GM12878 (cell line): ENCODE measurements at regions not wholly inside any gene's neighbourhood (a gene's known extent, or its start where the extent isn't known, plus 50 kb on each side); places are given as distances from the start of the nearest gene placed in this dataset.

Experiments used
- ATAC-seq: fragments of 200-7000 bp; cut with Tn5 transposase; 3 replicates; pipeline ENCODE4 v1.9.1; 2020; ENCODE audit warnings: mild to moderate bottlenecking, moderate library complexity
- BruUV-seq: library from RNA; stranded (reverse); fragments of 400-500 nt; replicated peaks from 2 replicates; lab custom pipeline; 2021; lab: Mats Ljungman, UMichigan
- CTCF ChIA-PET: fragments of 300-600 bp; sonication (Branson Sonifier 250); formaldehyde crosslinking; extraction: SDS; loops from one replicate; lab custom pipeline; 2021; ENCODE audit warnings: inconsistent platforms; lab: Yijun Ruan, JAX
- POLR2A ChIA-PET: fragments of 350-600 bp; formaldehyde crosslinking; extraction: SDS; loops from one replicate; lab custom pipeline; 2021; ENCODE audit warnings: inconsistent platforms; lab: Charles Lee
- RAD21 ChIA-PET: fragments of 300-600 bp; sonication (Branson Sonifier 250); formaldehyde crosslinking; loops from one replicate; lab custom pipeline; 2023; ENCODE audit warnings: antibody characterized with exemption; ENCODE audit not compliant: unreplicated experiment; lab: Charles Lee
- SMC1A ChIA-PET: fragments of 300-600 bp; sonication (Branson Sonifier 250); formaldehyde crosslinking; loops from one replicate; lab custom pipeline; 2023; ENCODE audit not compliant: unreplicated experiment, uncharacterized antibody; lab: Charles Lee
- DNase-seq: peaks from one replicate; pipeline ENCODE4 v3.0.0-alpha.2; 2011; ENCODE audit warnings: low read depth, low spot score
- FAIRE-seq: peaks from 3 replicates; lab custom pipeline; 2011; peaks lifted over from hg19 to GRCh38; lab: Jason Lieb, UNC
- H2AFZ ChIP-seq: 2 replicates; pipeline ENCODE4 v1.6.0; 2011; ENCODE audit warnings: low read depth, low read length, control low read depth; ENCODE audit not compliant: control insufficient read depth
- H3K27ac ChIP-seq: 2 replicates; pipeline ENCODE4 v1.5.1; 2011; ENCODE audit warnings: control low read depth; ENCODE audit not compliant: control insufficient read depth, insufficient read depth
- H3K27me3 ChIP-seq, 2 experiments: replicated peaks in 1 of 2; 2 replicates each; pipeline versions ENCODE4 v1.6.0 to v1.6.1; 2011; ENCODE audit warnings: low read length in 1 of 2; ENCODE audit not compliant: control insufficient read depth in 2 of 2, insufficient read depth in 2 of 2
- H3K36me3 ChIP-seq, 2 experiments: 2 replicates each; pipeline ENCODE4 v1.5.1; 2011; ENCODE audit warnings: low read length in 1 of 2; ENCODE audit not compliant: control insufficient read depth in 2 of 2, insufficient read depth in 2 of 2
- H3K4me1 ChIP-seq: 2 replicates; pipeline ENCODE4 v1.6.1; 2011; ENCODE audit warnings: mild to moderate bottlenecking, low read length, moderate library complexity, mixed read lengths; ENCODE audit not compliant: control insufficient read depth, insufficient read depth
- H3K4me2 ChIP-seq: 2 replicates; pipeline ENCODE4 v1.6.0; 2011; ENCODE audit warnings: control low read depth; ENCODE audit not compliant: control insufficient read depth, insufficient read depth
- H3K4me3 ChIP-seq: fragments of 200-600 bp; sonication (generic); 2 replicates; pipeline ENCODE4 v1.5.1; 2016
- H3K79me2 ChIP-seq: 2 replicates; pipeline ENCODE4 v1.6.0; 2011; ENCODE audit warnings: low read length; ENCODE audit not compliant: control insufficient read depth, insufficient read depth
- H3K9ac ChIP-seq: 2 replicates; pipeline ENCODE4 v1.8.0; 2011; ENCODE audit warnings: low read length, control low read depth, mixed read lengths; ENCODE audit not compliant: control insufficient read depth, insufficient read depth
- H3K9me3 ChIP-seq: replicated peaks from 3 replicates; pipeline ENCODE4 v1.5.1; 2011; ENCODE audit warnings: mild to moderate bottlenecking, low read length; ENCODE audit not compliant: control insufficient read depth, insufficient read depth
- H4K20me1 ChIP-seq: 2 replicates; pipeline ENCODE4 v1.6.0; 2011; ENCODE audit not compliant: control insufficient read depth, insufficient read depth
- BHLHE40 ChIP-seq, 2 experiments: fragments of 450-650 bp in 1 of 2; IDR thresholded peaks; 2 replicates each; pipeline ENCODE4 v1.6.1; 2011 to 2017; ENCODE audit warnings: low read depth in 2 of 2, borderline replicate concordance in 1 of 2, improper control_type of control experiment in 1 of 2, low read length in 1 of 2, mild to moderate bottlenecking in 1 of 2
- CHD1 ChIP-seq: IDR thresholded peaks from 2 replicates; pipeline ENCODE4 v1.6.1; 2012; ENCODE audit warnings: low read depth, low read length, improper control_type of control experiment
- CREM ChIP-seq: IDR thresholded peaks from 2 replicates; pipeline ENCODE4 v1.6.1; 2014; ENCODE audit warnings: antibody characterized with exemption, low read depth
- EED ChIP-seq: sonication (generic); IDR thresholded peaks from 2 replicates; pipeline ENCODE4 v1.6.1; 2016; ENCODE audit warnings: antibody characterized with exemption, low read depth
- ESRRA ChIP-seq: IDR thresholded peaks from 2 replicates; pipeline ENCODE4 v1.6.1; 2012; ENCODE audit warnings: mild to moderate bottlenecking, low read length, improper control_type of control experiment
- IKZF1 ChIP-seq: fragments of 450-650 bp; conservative IDR thresholded peaks from 2 replicates; pipeline ENCODE4 v1.6.1; 2017; ENCODE audit warnings: antibody characterized with exemption, mild to moderate bottlenecking
- JUNB ChIP-seq: IDR thresholded peaks from 2 replicates; pipeline ENCODE4 v1.6.1; 2016; ENCODE audit warnings: antibody characterized with exemption, mild to moderate bottlenecking
- MLLT1 ChIP-seq: fragments of 450-650 bp; IDR thresholded peaks from 2 replicates; pipeline ENCODE4 v1.6.1; 2016; ENCODE audit warnings: mild to moderate bottlenecking
- NRF1 ChIP-seq: conservative IDR thresholded peaks from 2 replicates; pipeline ENCODE4 v1.6.1; 2011; ENCODE audit warnings: mild to moderate bottlenecking, low read depth, low read length, improper control_type of control experiment
- ZBED1 ChIP-seq: IDR thresholded peaks from 2 replicates; pipeline ENCODE4 v1.6.1; 2016; ENCODE audit warnings: borderline replicate concordance
- ZNF622 ChIP-seq: fragments of 450-650 bp; IDR thresholded peaks from 2 replicates; pipeline ENCODE4 v1.6.1; 2017; ENCODE audit warnings: mild to moderate bottlenecking, inconsistent platforms
- WGBS: methylation state at CpG from one replicate; pipeline ENCODE4 v1.1.6; 2016; ENCODE audit warnings: low lambda C conversion rate; ENCODE audit not compliant: insufficient replicate concordance, insufficient coverage; ENCODE audit errors: missing lambda C conversion rate; 5-methylcytosine and 5-hydroxymethylcytosine counted together
- in situ Hi-C: fragments of 300-500 bp; cut with MboI; formaldehyde crosslinking; loops from 9 replicates; pipeline ENCODE4 v1.14.3; 2018; ENCODE audit warnings: mixed read lengths
- intact Hi-C: fragments of 100-400 bp; cut with micrococcal nuclease; formaldehyde crosslinking; loops from one replicate; pipeline ENCODE4 v1.14.2; 2022; ENCODE audit not compliant: unreplicated experiment
- TF ChIP-seq, protein P1 (sequence below): fragments of 450-650 bp; formaldehyde crosslinking; IDR thresholded peaks from 2 replicates; pipeline ENCODE4 v1.4.0; 2022; ENCODE audit warnings: mild to moderate bottlenecking, moderate library complexity

- H3K79me2 ChIP-seq: no peaks in the 10 kb centered on the region
- RAD21 ChIA-PET: no interaction called here
- TF ChIP-seq ESRRA (no peak), CREM (no peak), EED (no peak), JUNB (no peak)
- ATAC-seq (no peak), FAIRE-seq (no peak), DNase-seq (no peak)
- WGBS: 26% methylated on average over 8 of the region's 8 CpGs
- no peaks in the 10 kb centered on the region for H3K9me3 ChIP-seq
- intact Hi-C loops (no loop called here), in situ Hi-C loops (no loop called here)
- no peaks in the 10 kb centered on the region for H3K36me3 ChIP-seq
- H3K4me2 ChIP-seq: no peak overlapping the region
- no peak overlapping the region for H3K27ac ChIP-seq
- SMC1A ChIA-PET: no interaction called here
- H4K20me1 ChIP-seq: no peaks in the 10 kb centered on the region
- H3K4me3 ChIP-seq: no peak overlapping the region
- CTCF ChIA-PET: interaction anchor here (1.8 kb wide), 1 partner anchor 38 kb away, joined by 6 read pairs; no protein-coding TSS in a partner anchor
- POLR2A ChIA-PET: no interaction called here
- no peaks in the 10 kb centered on the region for H3K27me3 ChIP-seq
- no TSS peak for BruUV-seq
- H3K9ac ChIP-seq: no peak overlapping the region
- H3K4me1 ChIP-seq: no peaks in the 10 kb centered on the region
- no peak overlapping the region for H2AFZ ChIP-seq
Measured at GRCh38 chr5:17151686-17152085, 65.7 kb upstream of the BASP1 start.

- ATAC-seq: no peak
- no peak for FAIRE-seq
- Histone ChIP-seq H3K4me1 (no peaks in the 10 kb centered on the region), H3K27ac (no peak overlapping the region), H4K20me1 (no peaks in the 10 kb centered on the region), H3K36me3 (no peaks in the 10 kb centered on the region), H3K79me2 (no peaks in the 10 kb centered on the region), H3K9me3 (no peaks in the 10 kb centered on the region), H3K9ac (no peak overlapping the region), H2AFZ (no peak overlapping the region), H3K27me3 (no peaks in the 10 kb centered on the region), H3K4me3 (no peak overlapping the region), H3K4me2 (no peak overlapping the region)
- 5% methylated on average over 5 of the region's 5 CpGs for WGBS
- ChIA-PET RAD21 (no interaction called here), CTCF (interaction anchor here (1.5 to 1.6 kb wide), 2 partner anchors 10 to 22 kb away, joined by 3 to 5 read pairs; no protein-coding TSS in a partner anchor), POLR2A (no interaction called here), SMC1A (no interaction called here)
- no peak for TF ChIP-seq IKZF1
- no peak for TF ChIP-seq ZNF622
- no peak for TF ChIP-seq CHD1
- TF ChIP-seq BHLHE40 (IDR thresholded peaks at IDR 0.05; ENCODE audit: borderline replicate concordance in 1 of 2, low read depth in 2 of 2, low read length in 1 of 2): no peak
- TF ChIP-seq, protein P1, sequence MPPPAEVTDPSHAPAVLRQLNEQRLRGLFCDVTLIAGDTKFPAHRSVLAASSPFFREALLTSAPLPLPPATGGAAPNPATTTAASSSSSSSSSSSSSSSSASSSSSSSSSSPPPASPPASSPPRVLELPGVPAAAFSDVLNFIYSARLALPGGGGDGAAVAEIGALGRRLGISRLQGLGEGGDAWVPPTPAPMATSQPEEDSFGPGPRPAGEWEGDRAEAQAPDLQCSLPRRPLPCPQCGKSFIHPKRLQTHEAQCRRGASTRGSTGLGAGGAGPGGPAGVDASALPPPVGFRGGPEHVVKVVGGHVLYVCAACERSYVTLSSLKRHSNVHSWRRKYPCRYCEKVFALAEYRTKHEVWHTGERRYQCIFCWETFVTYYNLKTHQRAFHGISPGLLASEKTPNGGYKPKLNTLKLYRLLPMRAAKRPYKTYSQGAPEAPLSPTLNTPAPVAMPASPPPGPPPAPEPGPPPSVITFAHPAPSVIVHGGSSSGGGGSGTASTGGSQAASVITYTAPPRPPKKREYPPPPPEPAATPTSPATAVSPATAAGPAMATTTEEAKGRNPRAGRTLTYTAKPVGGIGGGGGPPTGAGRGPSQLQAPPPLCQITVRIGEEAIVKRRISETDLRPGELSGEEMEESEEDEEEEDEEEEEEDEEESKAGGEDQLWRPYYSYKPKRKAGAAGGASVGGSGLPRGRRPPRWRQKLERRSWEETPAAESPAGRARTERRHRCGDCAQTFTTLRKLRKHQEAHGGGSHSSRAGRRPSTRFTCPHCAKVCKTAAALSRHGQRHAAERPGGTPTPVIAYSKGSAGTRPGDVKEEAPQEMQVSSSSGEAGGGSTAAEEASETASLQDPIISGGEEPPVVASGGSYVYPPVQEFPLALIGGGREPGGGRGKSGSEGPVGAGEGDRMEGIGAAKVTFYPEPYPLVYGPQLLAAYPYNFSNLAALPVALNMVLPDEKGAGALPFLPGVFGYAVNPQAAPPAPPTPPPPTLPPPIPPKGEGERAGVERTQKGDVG (CRISPR knock-in tag): no peak
- no peak for TF ChIP-seq NRF1
- no peak for TF ChIP-seq MLLT1
- TF ChIP-seq ZBED1: no peak
- no TSS peak for BruUV-seq
- no peak for DNase-seq
- intact Hi-C loops: no loop called here
- in situ Hi-C loops: no loop called here
Measured at GRCh38 chr5:17154211-17154996, 63.0 kb upstream of the BASP1 start.
